ENCODE measurements at regions not wholly inside any gene's neighbourhood (a gene's known extent, or its start where the extent isn't known, plus 50 kb on each side); places are given as distances from the start of the nearest gene placed in this dataset.

- peak overlapping the region; percentile 77 for H2AFZ ChIP-seq (ENCODE audit: low read depth, low read length)
- H3K4me2 ChIP-seq (ENCODE audit: insufficient read depth, low read length) = peak overlapping the region; percentile 70
- FAIRE-seq (peak; percentile 35), ATAC-seq (peak; percentile 76), DNase-seq (ENCODE audit: extremely low read depth in 1 of 4, low spot score in 3 of 4) (peak; percentile 39 to 73 (median 42))
- no peaks in the 10 kb centered on the region for H3K9me3 ChIP-seq (replicated peaks; ENCODE audit: control insufficient read depth, insufficient read depth, low read depth, low read length)
- no peaks in the 10 kb centered on the region for H3K9me1 ChIP-seq (ENCODE audit: control insufficient read depth, insufficient read depth, low read length)
- no peaks in the 10 kb centered on the region for H3K36me3 ChIP-seq (ENCODE audit: control insufficient read depth, insufficient read depth, low read length)
- ChIA-PET POLR2A (interaction anchor here (0.9 kb wide), 1 partner anchor 53 kb away, joined by 4 read pairs; no protein-coding TSS in a partner anchor), CTCF (ENCODE audit: low intra/inter-chr PET ratio) (no interaction called here)
- peak overlapping the region; percentile 24 to 79; a peak in 1 of 4 replicates for H3K9ac ChIP-seq (ENCODE audit: insufficient read depth in 1 of 2, low read depth in 2 of 2, low read length in 2 of 2)
- H3K27me3 ChIP-seq (ENCODE audit: control insufficient read depth in 2 of 2, insufficient read depth in 2 of 2, low read length in 2 of 2) = no peaks in the 10 kb centered on the region
- H3K79me2 ChIP-seq (ENCODE audit: control insufficient read depth, insufficient read depth, low read length) = no peaks in the 10 kb centered on the region
- no peaks in the 10 kb centered on the region for H4K20me1 ChIP-seq (replicated peaks; ENCODE audit: control insufficient read depth, insufficient read depth, low read length)
- WGBS (ENCODE audit: insufficient coverage, low coverage, missing lambda C conversion rate) = under 1% methylated on average over 19 of the region's 19 CpGs
- in situ Hi-C loops (cut with MboI) = no loop called here
- H3K27ac ChIP-seq (ENCODE audit: extremely low read depth, low read depth, low read length) = no peak overlapping the region; the same call in 2 of the 3 replicates
- peak overlapping the region; percentile 8; the same call in 1 of the 2 replicates for H3K4me3 ChIP-seq
- peaks cover 4 to 13% of the 10 kb centered on the region in 2 experiments; a peak in 4 of 5 replicates for H3K4me1 ChIP-seq (replicated peaks in 1 of 2; ENCODE audit: control insufficient read depth in 2 of 2, insufficient read depth in 2 of 2, low read length in 2 of 2)
- no TSS peak for BruUV-seq (replicated peaks)
- intact Hi-C loops (cut with micrococcal nuclease) = no loop called here
- TF ChIP-seq MXD1 (CRISPR knock-in tag; IDR thresholded peaks at IDR 0.05; ENCODE audit: borderline replicate concordance, poor library complexity, severe bottlenecking) = no peak
- TF ChIP-seq UBTF (IDR thresholded peaks at IDR 0.05; ENCODE audit: borderline replicate concordance in 1 of 2, low read depth in 2 of 2, low read length in 2 of 2) = no peak
- no peak for TF ChIP-seq CREB3L1 (IDR thresholded peaks at IDR 0.05; ENCODE audit: borderline replicate concordance, low read depth)
- no peak for TF ChIP-seq ZNF76 (CRISPR knock-in tag; IDR thresholded peaks at IDR 0.05; ENCODE audit: borderline replicate concordance)
- no peak for TF ChIP-seq PREB (CRISPR knock-in tag; IDR thresholded peaks at IDR 0.05)
- TF ChIP-seq HNRNPUL1 (IDR thresholded peaks at IDR 0.05; ENCODE audit: low read length) = no peak
- TF ChIP-seq ZNF121 (CRISPR knock-in tag; conservative IDR thresholded peaks at IDR 0.05) = no peak
- no peak for TF ChIP-seq WHSC1 (IDR thresholded peaks at IDR 0.05; ENCODE audit: low read length)
- peak; percentile 34; the same call in 1 of the 2 replicates for TF ChIP-seq SMAD3 (CRISPR knock-in tag; conservative IDR thresholded peaks at IDR 0.05)
- no peak for TF ChIP-seq ZBTB2 (IDR thresholded peaks at IDR 0.05)
- no peak for TF ChIP-seq ZNF512 (tag; IDR thresholded peaks at IDR 0.05)
These were observed 174.2 kb upstream of the JADE1 start for GRCh38 chr4:128635141-128635954.
